IPS-18a (cell line): ENCODE measurements at regions not wholly inside any gene's neighbourhood (a gene's known extent, or its start where the extent isn't known, plus 50 kb on each side); places are given as distances from the start of the nearest gene placed in this dataset.
A peak's percentile ranks its signal among the peaks of the same experiment; 100 is the strongest.

Experiments used
- H3K27ac ChIP-seq: one replicate; pipeline ENCODE4 v1.5.1; 2013; ENCODE audit warnings: low read length
- H3K27me3 ChIP-seq: one replicate; pipeline ENCODE4 v1.6.1; 2013; ENCODE audit warnings: mild to moderate bottlenecking, low read length; ENCODE audit not compliant: control insufficient read depth, insufficient read depth
- H3K36me3 ChIP-seq: one replicate; pipeline ENCODE4 v1.6.1; 2013; ENCODE audit warnings: low read depth, low read length; ENCODE audit not compliant: control insufficient read depth
- H3K4me1 ChIP-seq: one replicate; pipeline ENCODE4 v1.6.1; 2013; ENCODE audit warnings: low read depth, low read length; ENCODE audit not compliant: control insufficient read depth
- H3K4me3 ChIP-seq: one replicate; pipeline ENCODE4 v1.5.1; 2013; ENCODE audit warnings: low read length
- H3K9ac ChIP-seq: one replicate; pipeline ENCODE4 v1.6.1; 2013; ENCODE audit warnings: mild to moderate bottlenecking, low read length, moderate library complexity
- H3K9me3 ChIP-seq: one replicate; pipeline ENCODE4 v1.6.1; 2013; ENCODE audit warnings: low read depth, low read length; ENCODE audit not compliant: control insufficient read depth

GRCh38 chr5:18992264-18992663 lies 995.7 kb downstream of the CDH18 start:
- Histone ChIP-seq H3K4me3 (no peak overlapping the region), H3K9ac (no peak overlapping the region), H3K27me3 (no peaks in the 10 kb centered on the region), H3K27ac (no peak overlapping the region), H3K9me3 (no peaks in the 10 kb centered on the region), H3K36me3 (no peaks in the 10 kb centered on the region), H3K4me1 (peaks cover 5% of the 10 kb centered on the region)

- no peaks in the 10 kb centered on the region for H3K4me1 ChIP-seq
- H3K27ac ChIP-seq, result no peak overlapping the region
- no peak overlapping the region for H3K4me3 ChIP-seq
- no peaks in the 10 kb centered on the region for H3K36me3 ChIP-seq
- H3K9me3 ChIP-seq, result no peaks in the 10 kb centered on the region
- no peaks in the 10 kb centered on the region for H3K27me3 ChIP-seq
- H3K9ac ChIP-seq, result no peak overlapping the region
These were observed 988.5 kb downstream of the CDH18 start for GRCh38 chr5:18999478-18999877.

- Histone ChIP-seq H3K9ac (no peak overlapping the region), H3K9me3 (no peaks in the 10 kb centered on the region), H3K4me3 (no peak overlapping the region), H3K36me3 (no peaks in the 10 kb centered on the region), H3K27ac (no peak overlapping the region), H3K4me1 (no peaks in the 10 kb centered on the region), H3K27me3 (no peaks in the 10 kb centered on the region)
These were observed 986.9 kb downstream of the CDH18 start for GRCh38 chr5:19001054-19001453.

GRCh38 chr5:19001539-19001938 lies 986.5 kb downstream of the CDH18 start:
- H3K9ac ChIP-seq, result no peak overlapping the region
- H3K4me3 ChIP-seq, result no peak overlapping the region
- H3K27me3 ChIP-seq, result no peaks in the 10 kb centered on the region
- H3K4me1 ChIP-seq, result no peaks in the 10 kb centered on the region
- no peak overlapping the region for H3K27ac ChIP-seq
- H3K36me3 ChIP-seq, result no peaks in the 10 kb centered on the region
- H3K9me3 ChIP-seq, result no peaks in the 10 kb centered on the region

GRCh38 chr5:19002111-19002510 lies 985.9 kb downstream of the CDH18 start:
- Histone ChIP-seq H3K27ac (no peak overlapping the region), H3K36me3 (no peaks in the 10 kb centered on the region)

GRCh38 chr5:19018822-19019221 lies 969.2 kb downstream of the CDH18 start:
- no peak overlapping the region for H3K27ac ChIP-seq
- H3K9ac ChIP-seq, result no peak overlapping the region

More at GRCh38 chr5:19002111-19002510, 985.9 kb downstream of the CDH18 start:
- Histone ChIP-seq H3K9me3 (no peaks in the 10 kb centered on the region), H3K4me3 (no peak overlapping the region), H3K4me1 (no peaks in the 10 kb centered on the region), H3K9ac (no peak overlapping the region), H3K27me3 (no peaks in the 10 kb centered on the region)

GRCh38 chr5:19031491-19031890 lies 956.5 kb downstream of the CDH18 start:
- peaks cover 14% of the 10 kb centered on the region for H3K4me1 ChIP-seq
- no peak overlapping the region for H3K9ac ChIP-seq
- no peaks in the 10 kb centered on the region for H3K36me3 ChIP-seq
- no peak overlapping the region for H3K4me3 ChIP-seq
- no peak overlapping the region for H3K27ac ChIP-seq
- H3K9me3 ChIP-seq, result no peaks in the 10 kb centered on the region
- H3K27me3 ChIP-seq, result no peaks in the 10 kb centered on the region

More at GRCh38 chr5:19018822-19019221, 969.2 kb downstream of the CDH18 start:
- H3K27me3 ChIP-seq, result no peaks in the 10 kb centered on the region
- H3K4me3 ChIP-seq, result no peak overlapping the region
- no peaks in the 10 kb centered on the region for H3K36me3 ChIP-seq
- peaks cover 4% of the 10 kb centered on the region for H3K4me1 ChIP-seq
- no peaks in the 10 kb centered on the region for H3K9me3 ChIP-seq

GRCh38 chr5:19035816-19036215 lies 952.2 kb downstream of the CDH18 start:
- Histone ChIP-seq H3K4me3 (peak overlapping the region; percentile 17), H3K9ac (no peak overlapping the region)

GRCh38 chr5:19042106-19042505 lies 945.9 kb downstream of the CDH18 start:
- Histone ChIP-seq H3K36me3 (no peaks in the 10 kb centered on the region), H3K27ac (no peak overlapping the region), H3K4me1 (peaks cover 12% of the 10 kb centered on the region), H3K9ac (no peak overlapping the region), H3K9me3 (no peaks in the 10 kb centered on the region), H3K4me3 (no peak overlapping the region), H3K27me3 (no peaks in the 10 kb centered on the region)

More at GRCh38 chr5:19035816-19036215, 952.2 kb downstream of the CDH18 start:
- H3K4me1 ChIP-seq, result peaks cover 24% of the 10 kb centered on the region
- H3K36me3 ChIP-seq, result no peaks in the 10 kb centered on the region
- H3K27ac ChIP-seq, result no peak overlapping the region
- no peaks in the 10 kb centered on the region for H3K9me3 ChIP-seq
- no peaks in the 10 kb centered on the region for H3K27me3 ChIP-seq

- Histone ChIP-seq H3K36me3 (no peaks in the 10 kb centered on the region), H3K9ac (no peak overlapping the region), H3K27ac (no peak overlapping the region)
These were observed 943.7 kb downstream of the CDH18 start for GRCh38 chr5:19044311-19044710.

GRCh38 chr5:19044931-19045695 lies 942.9 kb downstream of the CDH18 start:
- no peak overlapping the region for H3K27ac ChIP-seq
- H3K4me1 ChIP-seq, result peaks cover 10% of the 10 kb centered on the region
- H3K4me3 ChIP-seq, result no peak overlapping the region
- H3K27me3 ChIP-seq, result no peaks in the 10 kb centered on the region
- H3K9me3 ChIP-seq, result no peaks in the 10 kb centered on the region
- H3K9ac ChIP-seq, result no peak overlapping the region
- no peaks in the 10 kb centered on the region for H3K36me3 ChIP-seq

More at GRCh38 chr5:19044311-19044710, 943.7 kb downstream of the CDH18 start:
- Histone ChIP-seq H3K27me3 (no peaks in the 10 kb centered on the region), H3K4me3 (no peak overlapping the region), H3K4me1 (peaks cover 10% of the 10 kb centered on the region), H3K9me3 (no peaks in the 10 kb centered on the region)

GRCh38 chr5:19047277-19047676 lies 940.7 kb downstream of the CDH18 start:
- peaks cover 10% of the 10 kb centered on the region for H3K4me1 ChIP-seq
- no peak overlapping the region for H3K9ac ChIP-seq
- no peaks in the 10 kb centered on the region for H3K36me3 ChIP-seq
- H3K4me3 ChIP-seq, result no peak overlapping the region
- no peaks in the 10 kb centered on the region for H3K27me3 ChIP-seq
- no peaks in the 10 kb centered on the region for H3K9me3 ChIP-seq
- H3K27ac ChIP-seq, result no peak overlapping the region
